Liver (tissue), 3 donors: ENCODE measurements at regions not wholly inside any gene's neighbourhood (a gene's known extent, or its start where the extent isn't known, plus 50 kb on each side); places are given as distances from the start of the nearest gene placed in this dataset.

Experiments
- JUND ChIP-seq, 2 donors: IDR thresholded peaks; 2 replicates each; pipeline ENCODE4 v1.6.1; 2016; ENCODE audit warnings: antibody characterized with exemption in 2 of 2
- TAF1 ChIP-seq: conservative IDR thresholded peaks from 2 replicates; pipeline ENCODE4 v1.6.1; 2016; ENCODE audit warnings: antibody characterized with exemption, mild to moderate bottlenecking
- YY1 ChIP-seq: IDR thresholded peaks from 2 replicates; pipeline ENCODE4 v1.6.1; 2016; ENCODE audit warnings: antibody characterized with exemption, mild to moderate bottlenecking
- TF ChIP-seq, protein P1 (sequence below): fragments of 150-350 bp; IDR thresholded peaks from 2 replicates; pipeline ENCODE4 v1.5.1; 2017; ENCODE audit warnings: improper control_type of control experiment, low read depth, low read length; ENCODE audit not compliant: missing input control
- donor health status: healthy.
- donor health status: healthy.

DNA sequence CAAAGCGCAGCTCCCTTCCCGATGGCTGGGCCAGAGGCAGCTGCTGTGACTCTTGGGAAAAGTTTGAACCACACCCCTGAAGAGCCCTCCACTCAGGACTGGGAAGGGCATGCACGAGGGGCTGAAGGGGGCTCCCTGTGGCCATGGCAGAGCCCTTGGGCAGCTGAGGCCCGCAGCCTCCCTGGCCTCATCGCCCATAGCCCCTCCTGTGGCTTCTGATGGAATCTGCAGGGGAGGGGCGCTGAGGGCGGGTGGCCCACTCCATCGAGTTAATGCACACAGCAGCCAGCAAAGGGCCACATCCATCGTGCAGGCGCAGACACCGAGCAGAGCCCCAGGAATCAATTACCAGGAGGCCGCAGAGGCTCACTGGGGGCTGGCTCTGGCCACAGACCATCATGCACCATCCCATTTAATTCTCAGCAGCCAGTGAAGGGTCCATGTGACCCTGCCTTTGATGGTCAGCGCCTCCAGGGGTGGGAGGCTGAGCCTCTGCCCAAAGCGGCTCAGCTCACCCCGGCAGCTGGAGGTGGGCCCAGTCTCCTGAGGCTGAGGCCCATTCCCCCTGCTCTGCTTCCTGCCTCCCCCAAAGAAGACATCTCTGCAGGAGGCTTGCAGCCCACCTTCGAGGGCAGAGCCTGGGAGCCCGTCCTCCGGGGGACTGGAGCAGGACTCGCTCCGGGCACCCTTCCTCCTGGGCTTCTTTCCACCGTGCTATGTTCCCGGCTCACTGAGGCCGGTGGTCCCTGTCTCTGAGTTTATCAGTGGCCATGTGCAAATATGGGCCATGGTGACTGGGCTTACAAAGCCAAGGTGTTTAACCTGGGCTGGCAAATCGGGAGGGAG is 1410.2 kb downstream of the BRD1 start:
- TF ChIP-seq, protein P1, sequence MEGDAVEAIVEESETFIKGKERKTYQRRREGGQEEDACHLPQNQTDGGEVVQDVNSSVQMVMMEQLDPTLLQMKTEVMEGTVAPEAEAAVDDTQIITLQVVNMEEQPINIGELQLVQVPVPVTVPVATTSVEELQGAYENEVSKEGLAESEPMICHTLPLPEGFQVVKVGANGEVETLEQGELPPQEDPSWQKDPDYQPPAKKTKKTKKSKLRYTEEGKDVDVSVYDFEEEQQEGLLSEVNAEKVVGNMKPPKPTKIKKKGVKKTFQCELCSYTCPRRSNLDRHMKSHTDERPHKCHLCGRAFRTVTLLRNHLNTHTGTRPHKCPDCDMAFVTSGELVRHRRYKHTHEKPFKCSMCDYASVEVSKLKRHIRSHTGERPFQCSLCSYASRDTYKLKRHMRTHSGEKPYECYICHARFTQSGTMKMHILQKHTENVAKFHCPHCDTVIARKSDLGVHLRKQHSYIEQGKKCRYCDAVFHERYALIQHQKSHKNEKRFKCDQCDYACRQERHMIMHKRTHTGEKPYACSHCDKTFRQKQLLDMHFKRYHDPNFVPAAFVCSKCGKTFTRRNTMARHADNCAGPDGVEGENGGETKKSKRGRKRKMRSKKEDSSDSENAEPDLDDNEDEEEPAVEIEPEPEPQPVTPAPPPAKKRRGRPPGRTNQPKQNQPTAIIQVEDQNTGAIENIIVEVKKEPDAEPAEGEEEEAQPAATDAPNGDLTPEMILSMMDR = no peak
- TF ChIP-seq TAF1 = no peak
- TF ChIP-seq JUND (IDR thresholded peaks at IDR 0.05) = no peak
- no peak for TF ChIP-seq YY1
